ENCODE measurements at regions not wholly inside any gene's neighbourhood (a gene's known extent, or its start where the extent isn't known, plus 50 kb on each side); places are given as distances from the start of the nearest gene placed in this dataset.

GRCh38 chr2:13791019-13791547 lies 841.4 kb upstream of the LRATD1 start:
- H2BK5ac ChIP-seq (ENCODE audit: low read depth, low read length) = no peak overlapping the region
- H4K20me1 ChIP-seq (replicated peaks in 1 of 2; ENCODE audit: control insufficient read depth in 1 of 2, insufficient read depth in 2 of 2, low read length in 2 of 2) = no peaks in the 10 kb centered on the region
- no peak overlapping the region for H3K56ac ChIP-seq (replicated peaks; ENCODE audit: insufficient read length, low read depth, low read length)
- no peak overlapping the region for H3K9ac ChIP-seq (replicated peaks in 1 of 4; ENCODE audit: extremely low read depth in 1 of 4, low read depth in 3 of 4, low read length in 3 of 4)
- H4K91ac ChIP-seq (replicated peaks; ENCODE audit: insufficient read length, low read length) = no peak overlapping the region
- H3K14ac ChIP-seq (ENCODE audit: insufficient read length) = no peak overlapping the region
- H3K9me3 ChIP-seq (ENCODE audit: insufficient read depth in 2 of 2, low read depth in 1 of 2, low read length in 1 of 2) = no peaks in the 10 kb centered on the region
- H3K4me2 ChIP-seq (ENCODE audit: insufficient read depth in 1 of 2, low read depth in 2 of 2, low read length in 2 of 2) = no peak overlapping the region
- CTCF ChIA-PET (ENCODE audit: partially characterized antibody) = no interaction called here
- H4K5ac ChIP-seq (ENCODE audit: insufficient read length, low read depth, low read length) = no peak overlapping the region
- no peak overlapping the region for H2AK5ac ChIP-seq (ENCODE audit: low read depth, low read length)
- WGBS, 2 experiments (ENCODE audit: extremely low coverage in 1 of 2, insufficient coverage in 1 of 2, insufficient read length in 1 of 2, insufficient replicate concordance in 2 of 2, low coverage in 1 of 2, low lambda C conversion rate in 2 of 2, missing lambda C conversion rate in 1 of 2) = 85% methylated on average over 3 of the region's 3 CpGs; no CpG with 5 or more reads in 1 of the 2 experiments
- no peaks in the 10 kb centered on the region for H3K36me3 ChIP-seq (ENCODE audit: control insufficient read depth in 2 of 4, insufficient read depth in 4 of 4, low read length in 3 of 4)
- no peaks in the 10 kb centered on the region for H3K79me1 ChIP-seq (ENCODE audit: low read depth, low read length)
- no peak overlapping the region for H2BK15ac ChIP-seq (ENCODE audit: low read length)
- H4K8ac ChIP-seq (ENCODE audit: extremely low read depth, insufficient read depth, low read length) = no peak overlapping the region
- no peak overlapping the region for H3K23ac ChIP-seq (ENCODE audit: insufficient read length)
- no peaks in the 10 kb centered on the region for H3K4me1 ChIP-seq (replicated peaks in 1 of 4; ENCODE audit: control insufficient read depth in 3 of 4, insufficient read depth in 4 of 4, low read length in 3 of 4)
- no peaks in the 10 kb centered on the region for H3K23me2 ChIP-seq (ENCODE audit: low read depth, low read length)
- no peaks in the 10 kb centered on the region for H3K79me2 ChIP-seq (ENCODE audit: control insufficient read depth in 1 of 2, insufficient read depth in 2 of 2, low read length in 2 of 2)
- H3K4ac ChIP-seq (replicated peaks; ENCODE audit: insufficient read length, low read depth, low read length) = no peak overlapping the region
- H2BK12ac ChIP-seq (ENCODE audit: low read depth, low read length) = no peak overlapping the region
- no peaks in the 10 kb centered on the region for H3K27me3 ChIP-seq (replicated peaks in 1 of 4; ENCODE audit: control insufficient read depth in 3 of 4, extremely low read depth in 1 of 4, insufficient read depth in 3 of 4, low read length in 3 of 4)
- no peak overlapping the region for H3K18ac ChIP-seq (ENCODE audit: extremely low read depth, low read length)
- H2BK120ac ChIP-seq (replicated peaks; ENCODE audit: low read depth, low read length) = no peak overlapping the region
- POLR2A ChIA-PET (ENCODE audit: partially characterized antibody) = no interaction called here
- H2BK20ac ChIP-seq (ENCODE audit: low read length) = no peak overlapping the region
- DNase-seq (ENCODE audit: low read depth in 1 of 2, low spot score in 2 of 2) = no peak
- H3K4me3 ChIP-seq (ENCODE audit: extremely low read depth in 1 of 4, insufficient read depth in 2 of 4, low read depth in 3 of 4, low read length in 4 of 4) = no peak overlapping the region
- H3K27ac ChIP-seq (ENCODE audit: low read depth, low read length) = no peak overlapping the region
- FAIRE-seq = no peak
- no peak overlapping the region for H2AFZ ChIP-seq (ENCODE audit: low read length)
- TF ChIP-seq SP1 (IDR thresholded peaks at IDR 0.05; ENCODE audit: low read depth, low read length) = no peak
- no peak for TF ChIP-seq RBBP5 (IDR thresholded peaks at IDR 0.05; ENCODE audit: borderline replicate concordance, low read depth, low read length)
- TF ChIP-seq SP2 (IDR thresholded peaks at IDR 0.05; ENCODE audit: low read length) = no peak
- TF ChIP-seq CBX5 (IDR thresholded peaks at IDR 0.05; ENCODE audit: low read depth, low read length) = no peak
- TF ChIP-seq SP4 (IDR thresholded peaks at IDR 0.05; ENCODE audit: low read length) = no peak
- no peak for TF ChIP-seq TEAD4 (IDR thresholded peaks at IDR 0.05; ENCODE audit: low read depth, low read length)
- no peak for TF ChIP-seq SAP30 (IDR thresholded peaks at IDR 0.05; ENCODE audit: insufficient read depth, insufficient replicate concordance, low read length)
- no peak for TF ChIP-seq JUN (IDR thresholded peaks at IDR 0.05; ENCODE audit: low read depth, low read length)
- TF ChIP-seq MAX (IDR thresholded peaks at IDR 0.05) = no peak
- no peak for TF ChIP-seq USF2 (IDR thresholded peaks at IDR 0.05; ENCODE audit: low read length)
- TF ChIP-seq SIRT6 (IDR thresholded peaks at IDR 0.05; ENCODE audit: low read length) = no peak
- TF ChIP-seq CHD1 (IDR thresholded peaks at IDR 0.05; ENCODE audit: low read depth, low read length) = no peak
- no peak for TF ChIP-seq CTBP2 (IDR thresholded peaks at IDR 0.05; ENCODE audit: borderline replicate concordance, insufficient read depth, insufficient read length, low read length)
- TF ChIP-seq SUZ12 (IDR thresholded peaks at IDR 0.05; ENCODE audit: low read length) = no peak

All from H1 (cell line).